Neural cell (in vitro differentiated cells): ENCODE measurements at regions not wholly inside any gene's neighbourhood (a gene's known extent, or its start where the extent isn't known, plus 50 kb on each side); places are given as distances from the start of the nearest gene placed in this dataset.

ENCODE experiments used
- EZH2 ChIP-seq: fragments of 200-600, 300-800 bp; shearing (Covaris generic), sonication (generic); IDR thresholded peaks from 2 replicates; pipeline ENCODE4 v1.6.1; 2014; ENCODE audit warnings: antibody characterized with exemption, low read length, borderline replicate concordance, mild to moderate bottlenecking; ENCODE audit not compliant: insufficient read depth, poor library complexity, severe bottlenecking
- POLR2AphosphoS5 ChIP-seq: IDR thresholded peaks from 2 replicates; pipeline ENCODE4 v1.6.1; 2012
- RAD21 ChIP-seq: fragments of 450-650 bp; conservative IDR thresholded peaks from 2 replicates; pipeline ENCODE4 v1.6.1; 2014; ENCODE audit warnings: antibody characterized with exemption, mild to moderate bottlenecking, moderate library complexity
- TAF1 ChIP-seq: IDR thresholded peaks from 2 replicates; pipeline ENCODE4 v1.6.1; 2012; ENCODE audit warnings: low read depth
- TF ChIP-seq, protein P1 (sequence below): fragments of 450-650 bp; IDR thresholded peaks from 2 replicates; pipeline ENCODE4 v1.5.1; 2014; ENCODE audit warnings: antibody characterized with exemption, mild to moderate bottlenecking, moderate library complexity; ENCODE audit not compliant: poor library complexity, severe bottlenecking
- TF ChIP-seq, protein P2 (sequence below): IDR thresholded peaks from 2 replicates; pipeline ENCODE4 v1.6.1; 2012; ENCODE audit warnings: borderline replicate concordance

- TF ChIP-seq, protein P1, sequence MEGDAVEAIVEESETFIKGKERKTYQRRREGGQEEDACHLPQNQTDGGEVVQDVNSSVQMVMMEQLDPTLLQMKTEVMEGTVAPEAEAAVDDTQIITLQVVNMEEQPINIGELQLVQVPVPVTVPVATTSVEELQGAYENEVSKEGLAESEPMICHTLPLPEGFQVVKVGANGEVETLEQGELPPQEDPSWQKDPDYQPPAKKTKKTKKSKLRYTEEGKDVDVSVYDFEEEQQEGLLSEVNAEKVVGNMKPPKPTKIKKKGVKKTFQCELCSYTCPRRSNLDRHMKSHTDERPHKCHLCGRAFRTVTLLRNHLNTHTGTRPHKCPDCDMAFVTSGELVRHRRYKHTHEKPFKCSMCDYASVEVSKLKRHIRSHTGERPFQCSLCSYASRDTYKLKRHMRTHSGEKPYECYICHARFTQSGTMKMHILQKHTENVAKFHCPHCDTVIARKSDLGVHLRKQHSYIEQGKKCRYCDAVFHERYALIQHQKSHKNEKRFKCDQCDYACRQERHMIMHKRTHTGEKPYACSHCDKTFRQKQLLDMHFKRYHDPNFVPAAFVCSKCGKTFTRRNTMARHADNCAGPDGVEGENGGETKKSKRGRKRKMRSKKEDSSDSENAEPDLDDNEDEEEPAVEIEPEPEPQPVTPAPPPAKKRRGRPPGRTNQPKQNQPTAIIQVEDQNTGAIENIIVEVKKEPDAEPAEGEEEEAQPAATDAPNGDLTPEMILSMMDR: no peak
- TF ChIP-seq RAD21: no peak
- TF ChIP-seq POLR2AphosphoS5: no peak
- TF ChIP-seq EZH2: no peak
- TF ChIP-seq, protein P2, sequence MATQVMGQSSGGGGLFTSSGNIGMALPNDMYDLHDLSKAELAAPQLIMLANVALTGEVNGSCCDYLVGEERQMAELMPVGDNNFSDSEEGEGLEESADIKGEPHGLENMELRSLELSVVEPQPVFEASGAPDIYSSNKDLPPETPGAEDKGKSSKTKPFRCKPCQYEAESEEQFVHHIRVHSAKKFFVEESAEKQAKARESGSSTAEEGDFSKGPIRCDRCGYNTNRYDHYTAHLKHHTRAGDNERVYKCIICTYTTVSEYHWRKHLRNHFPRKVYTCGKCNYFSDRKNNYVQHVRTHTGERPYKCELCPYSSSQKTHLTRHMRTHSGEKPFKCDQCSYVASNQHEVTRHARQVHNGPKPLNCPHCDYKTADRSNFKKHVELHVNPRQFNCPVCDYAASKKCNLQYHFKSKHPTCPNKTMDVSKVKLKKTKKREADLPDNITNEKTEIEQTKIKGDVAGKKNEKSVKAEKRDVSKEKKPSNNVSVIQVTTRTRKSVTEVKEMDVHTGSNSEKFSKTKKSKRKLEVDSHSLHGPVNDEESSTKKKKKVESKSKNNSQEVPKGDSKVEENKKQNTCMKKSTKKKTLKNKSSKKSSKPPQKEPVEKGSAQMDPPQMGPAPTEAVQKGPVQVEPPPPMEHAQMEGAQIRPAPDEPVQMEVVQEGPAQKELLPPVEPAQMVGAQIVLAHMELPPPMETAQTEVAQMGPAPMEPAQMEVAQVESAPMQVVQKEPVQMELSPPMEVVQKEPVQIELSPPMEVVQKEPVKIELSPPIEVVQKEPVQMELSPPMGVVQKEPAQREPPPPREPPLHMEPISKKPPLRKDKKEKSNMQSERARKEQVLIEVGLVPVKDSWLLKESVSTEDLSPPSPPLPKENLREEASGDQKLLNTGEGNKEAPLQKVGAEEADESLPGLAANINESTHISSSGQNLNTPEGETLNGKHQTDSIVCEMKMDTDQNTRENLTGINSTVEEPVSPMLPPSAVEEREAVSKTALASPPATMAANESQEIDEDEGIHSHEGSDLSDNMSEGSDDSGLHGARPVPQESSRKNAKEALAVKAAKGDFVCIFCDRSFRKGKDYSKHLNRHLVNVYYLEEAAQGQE: no peak
- no peak for TF ChIP-seq TAF1
Observed at GRCh38 chr5:77948476-77948875, 172.3 kb upstream of the TBCA start.
